Erythroblast (primary cell): ENCODE measurements at regions not wholly inside any gene's neighbourhood (a gene's known extent, or its start where the extent isn't known, plus 50 kb on each side); places are given as distances from the start of the nearest gene placed in this dataset.

ENCODE experiments used
- GATA1 ChIP-seq: IDR thresholded peaks from 2 replicates; pipeline ENCODE4 v1.6.1; 2011; ENCODE audit warnings: low read depth, mild to moderate bottlenecking, control low read depth, low read length, moderate library complexity
- POLR2A ChIP-seq: IDR thresholded peaks from 2 replicates; pipeline ENCODE4 v1.6.1; 2011; ENCODE audit warnings: mild to moderate bottlenecking, low read length

- TF ChIP-seq POLR2A (no peak), GATA1 (no peak)
Observed at GRCh38 chr12:124148481-124149273, 146.2 kb upstream of the RFLNA start.
